Upper lobe of right lung (tissue), 1 donor: ENCODE measurements at regions not wholly inside any gene's neighbourhood (a gene's known extent, or its start where the extent isn't known, plus 50 kb on each side); places are given as distances from the start of the nearest gene placed in this dataset.
A peak's percentile ranks its signal among the peaks of the same experiment; 100 is the strongest.

Source experiments
- ATAC-seq: fragments of 200-7000 bp; cut with Tn5 transposase; one replicate; pipeline ENCODE4 v1.9.1; 2020; ENCODE audit warnings: mild to moderate bottlenecking, moderate library complexity
- DNase-seq: peaks from one replicate; pipeline ENCODE4 v3.0.0-alpha.2; 2020
- H3K27ac ChIP-seq: fragments of 200-600 bp; one replicate; pipeline ENCODE4 v1.8.0; 2022
- H3K27me3 ChIP-seq: fragments of 200-600 bp; one replicate; pipeline ENCODE4 v1.8.0; 2022; ENCODE audit warnings: mild to moderate bottlenecking
- H3K36me3 ChIP-seq: fragments of 200-600 bp; one replicate; pipeline ENCODE4 v1.8.0; 2022
- H3K4me1 ChIP-seq: fragments of 200-600 bp; one replicate; pipeline ENCODE4 v1.8.0; 2022
- H3K4me3 ChIP-seq: fragments of 200-600 bp; one replicate; pipeline ENCODE4 v1.8.0; 2022; ENCODE audit warnings: mild to moderate bottlenecking
- H3K9me3 ChIP-seq: fragments of 200-600 bp; one replicate; pipeline ENCODE4 v1.8.0; 2022
- intact Hi-C: fragments of 100-400 bp; cut with DNase I; formaldehyde crosslinking; loops from one replicate; pipeline ENCODE4 v1.11.0; 2022
- TF ChIP-seq, protein P1 (sequence below): fragments of 200-600 bp; IDR thresholded peaks from one replicate; pipeline ENCODE4 v1.8.0; 2022; ENCODE audit warnings: antibody characterized with exemption
- donor health status: DM: no; HTN: yes; CAD: no; lungs with severe emphysema.

GRCh38 chr9:111263116-111263515 lies 66.9 kb downstream of the OR2K2 start:
- Histone ChIP-seq H3K9me3 (no peaks in the 10 kb centered on the region), H3K4me1 (no peaks in the 10 kb centered on the region), H3K36me3 (no peaks in the 10 kb centered on the region), H3K27me3 (no peaks in the 10 kb centered on the region), H3K27ac (no peak overlapping the region), H3K4me3 (no peak overlapping the region)
- ATAC-seq, result no peak
- intact Hi-C loops, result no loop called here
- TF ChIP-seq, protein P1, sequence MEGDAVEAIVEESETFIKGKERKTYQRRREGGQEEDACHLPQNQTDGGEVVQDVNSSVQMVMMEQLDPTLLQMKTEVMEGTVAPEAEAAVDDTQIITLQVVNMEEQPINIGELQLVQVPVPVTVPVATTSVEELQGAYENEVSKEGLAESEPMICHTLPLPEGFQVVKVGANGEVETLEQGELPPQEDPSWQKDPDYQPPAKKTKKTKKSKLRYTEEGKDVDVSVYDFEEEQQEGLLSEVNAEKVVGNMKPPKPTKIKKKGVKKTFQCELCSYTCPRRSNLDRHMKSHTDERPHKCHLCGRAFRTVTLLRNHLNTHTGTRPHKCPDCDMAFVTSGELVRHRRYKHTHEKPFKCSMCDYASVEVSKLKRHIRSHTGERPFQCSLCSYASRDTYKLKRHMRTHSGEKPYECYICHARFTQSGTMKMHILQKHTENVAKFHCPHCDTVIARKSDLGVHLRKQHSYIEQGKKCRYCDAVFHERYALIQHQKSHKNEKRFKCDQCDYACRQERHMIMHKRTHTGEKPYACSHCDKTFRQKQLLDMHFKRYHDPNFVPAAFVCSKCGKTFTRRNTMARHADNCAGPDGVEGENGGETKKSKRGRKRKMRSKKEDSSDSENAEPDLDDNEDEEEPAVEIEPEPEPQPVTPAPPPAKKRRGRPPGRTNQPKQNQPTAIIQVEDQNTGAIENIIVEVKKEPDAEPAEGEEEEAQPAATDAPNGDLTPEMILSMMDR, result no peak
- no peak for DNase-seq

DNA sequence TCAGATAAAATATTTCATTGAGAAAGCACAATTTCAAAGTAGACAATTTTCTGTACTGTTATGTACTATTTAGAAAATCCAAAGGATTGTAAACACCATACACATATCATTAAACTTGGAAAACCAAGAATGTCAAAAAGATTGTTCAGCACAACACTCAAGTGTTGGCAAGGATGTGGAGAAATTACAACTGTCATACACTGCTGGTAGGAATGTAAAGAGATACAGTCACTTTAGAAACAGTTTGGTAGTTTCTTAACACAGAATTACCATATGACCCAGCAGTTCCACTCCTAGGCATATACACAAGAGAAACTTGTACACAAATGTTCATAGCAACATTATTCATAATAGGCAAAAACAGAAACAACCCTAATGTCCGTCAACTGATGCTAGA lies 71.2 kb downstream of the OR2K2 start:
- TF ChIP-seq, protein P1, result no peak
- H3K4me1 ChIP-seq, result no peaks in the 10 kb centered on the region
- DNase-seq, result no peak
- no peaks in the 10 kb centered on the region for H3K9me3 ChIP-seq
- H3K27me3 ChIP-seq, result no peaks in the 10 kb centered on the region
- intact Hi-C loops, result no loop called here
- H3K4me3 ChIP-seq, result no peak overlapping the region
- no peak for ATAC-seq
- no peaks in the 10 kb centered on the region for H3K36me3 ChIP-seq
- no peak overlapping the region for H3K27ac ChIP-seq

DNA sequence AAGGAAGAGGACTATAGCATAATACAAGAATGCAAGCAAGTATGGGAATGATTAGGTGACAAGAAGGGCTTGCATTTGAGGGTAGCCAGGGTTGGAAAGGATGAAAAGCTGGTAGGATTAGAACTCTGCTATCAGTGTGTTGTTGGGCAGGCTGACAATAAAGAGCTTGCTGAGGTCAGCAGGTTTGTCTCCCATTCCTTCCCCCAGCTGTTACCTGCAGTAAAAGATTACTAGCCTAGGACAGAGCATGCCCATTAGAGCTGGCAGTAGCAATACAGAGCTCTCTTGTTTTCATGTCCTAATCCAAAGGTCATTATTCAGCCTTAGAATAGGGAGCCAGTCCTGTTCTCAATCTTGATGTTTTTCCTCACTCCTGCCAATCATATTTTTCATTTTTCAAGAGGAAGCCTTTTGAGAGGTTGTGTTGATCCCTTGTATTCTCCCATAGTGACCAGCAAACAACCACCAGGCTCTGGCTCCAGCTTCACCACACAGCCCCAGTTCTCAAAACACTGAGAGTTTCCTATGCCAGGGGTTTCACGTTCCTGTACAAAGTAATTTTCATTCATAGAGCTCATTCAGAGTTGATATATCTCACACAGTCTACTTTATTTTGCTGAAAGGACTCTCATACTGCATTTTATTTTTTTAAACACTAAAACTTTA lies 71.7 kb downstream of the OR2K2 start:
- intact Hi-C loops, result no loop called here
- TF ChIP-seq, protein P1, result no peak
- Histone ChIP-seq H3K4me1 (no peaks in the 10 kb centered on the region), H3K4me3 (no peak overlapping the region), H3K9me3 (no peaks in the 10 kb centered on the region), H3K36me3 (no peaks in the 10 kb centered on the region), H3K27ac (no peak overlapping the region), H3K27me3 (no peaks in the 10 kb centered on the region)
- ATAC-seq (no peak), DNase-seq (no peak)

DNA sequence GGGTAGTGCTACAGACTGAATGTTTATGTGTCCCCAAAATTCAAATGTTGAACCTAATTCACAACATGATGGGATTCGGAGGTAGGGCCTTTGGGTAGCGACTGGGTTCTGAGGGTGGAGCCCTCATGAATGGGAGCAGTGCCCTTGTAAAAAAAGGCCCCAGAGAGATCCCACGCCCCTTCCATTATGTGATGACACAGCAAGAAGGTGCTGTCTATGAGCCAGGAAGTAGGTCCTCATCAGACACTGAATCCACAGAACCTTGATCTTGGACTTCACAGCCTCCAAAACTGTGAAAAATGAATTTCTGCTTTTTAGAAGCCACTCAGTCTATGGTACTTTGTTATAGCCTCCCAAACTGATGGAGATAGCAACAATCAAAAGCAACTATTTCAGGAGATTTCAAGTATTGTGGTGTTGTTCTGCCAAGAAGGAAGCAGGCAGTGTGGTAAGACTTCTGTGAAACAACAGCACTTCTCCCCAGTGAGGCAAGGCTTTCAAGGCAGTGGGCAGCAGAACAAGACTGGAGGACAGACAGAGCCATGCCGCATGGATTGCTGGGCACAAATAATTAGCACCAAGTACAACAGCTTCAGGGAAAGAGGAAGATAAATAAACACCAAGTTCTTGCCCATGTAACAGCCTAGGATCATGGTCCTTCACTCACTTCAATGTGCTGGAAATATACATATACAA lies 76.1 kb downstream of the OR2K2 start:
- Histone ChIP-seq H3K4me1 (no peaks in the 10 kb centered on the region), H3K27me3 (no peaks in the 10 kb centered on the region), H3K27ac (no peak overlapping the region), H3K9me3 (no peaks in the 10 kb centered on the region), H3K36me3 (no peaks in the 10 kb centered on the region), H3K4me3 (no peak overlapping the region)
- DNase-seq, result no peak
- peak; percentile 91 for ATAC-seq
- TF ChIP-seq, protein P1, result no peak
- intact Hi-C loops, result no loop called here

GRCh38 chr9:111250875-111251842 lies 78.9 kb downstream of the OR2K2 start:
- H3K27ac ChIP-seq, result no peak overlapping the region
- no peaks in the 10 kb centered on the region for H3K4me1 ChIP-seq
- intact Hi-C loops, result no loop called here
- no peaks in the 10 kb centered on the region for H3K36me3 ChIP-seq
- H3K4me3 ChIP-seq, result no peak overlapping the region
- no peak for DNase-seq
- TF ChIP-seq, protein P1, result no peak
- no peaks in the 10 kb centered on the region for H3K9me3 ChIP-seq
- no peaks in the 10 kb centered on the region for H3K27me3 ChIP-seq
- ATAC-seq, result no peak
